HT1080 (cell line): ENCODE measurements at regions not wholly inside any gene's neighbourhood (a gene's known extent, or its start where the extent isn't known, plus 50 kb on each side); places are given as distances from the start of the nearest gene placed in this dataset.
"Not testable (repeated sequence)": the region's sequence is repeated elsewhere in the genome, so short reads cannot be mapped to it uniquely, and the experiment has no call there.

Experiments used
- DNase-seq: peaks from one replicate; pipeline ENCODE4 v3.0.0-alpha.2; 2015; ENCODE audit warnings: low read depth

DNA sequence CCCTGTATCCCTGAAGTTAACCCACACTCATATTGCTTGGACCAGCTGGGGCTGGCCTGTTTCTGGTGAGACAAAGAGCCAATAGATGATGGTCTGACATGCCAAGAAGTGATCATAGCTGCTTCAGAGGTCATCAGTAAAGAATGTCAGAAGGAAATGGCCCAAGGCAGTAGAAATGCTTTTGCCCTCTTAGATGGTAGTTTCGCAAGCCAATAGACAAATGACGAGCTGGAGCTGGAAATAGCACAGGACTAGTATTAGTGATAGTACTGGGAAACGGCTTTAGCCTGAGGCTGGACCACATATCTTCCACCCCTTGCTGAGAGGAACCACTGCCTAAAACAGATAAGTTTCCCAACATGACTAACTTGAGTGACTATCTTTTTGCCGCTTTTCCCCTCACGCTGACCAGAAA lies 176.1 kb upstream of the THBS1 start:
- peak; percentile 88 for DNase-seq

- DNase-seq = no peak
These were observed 174.4 kb upstream of the THBS1 start for GRCh38 chr15:39406485-39406884.

DNA sequence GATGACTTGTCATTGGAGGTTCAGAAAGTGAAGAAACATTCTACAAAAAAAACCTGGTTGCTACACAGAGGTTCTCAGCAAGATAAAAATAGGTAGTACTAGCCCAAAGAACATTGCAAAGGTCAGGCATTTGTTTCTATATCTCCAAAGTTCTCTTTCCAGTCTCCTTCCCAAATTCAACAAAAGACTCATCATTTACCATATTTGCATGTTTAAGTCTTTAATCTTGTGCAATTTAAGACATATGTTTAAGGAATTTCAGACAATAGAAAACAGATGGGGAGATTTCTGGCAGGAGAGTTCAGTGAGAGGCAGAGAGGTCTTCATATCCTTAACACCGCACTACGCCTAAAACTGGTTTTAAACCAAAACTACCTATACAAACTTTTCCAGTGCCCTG lies 173.8 kb upstream of the THBS1 start:
- no peak for DNase-seq

DNA sequence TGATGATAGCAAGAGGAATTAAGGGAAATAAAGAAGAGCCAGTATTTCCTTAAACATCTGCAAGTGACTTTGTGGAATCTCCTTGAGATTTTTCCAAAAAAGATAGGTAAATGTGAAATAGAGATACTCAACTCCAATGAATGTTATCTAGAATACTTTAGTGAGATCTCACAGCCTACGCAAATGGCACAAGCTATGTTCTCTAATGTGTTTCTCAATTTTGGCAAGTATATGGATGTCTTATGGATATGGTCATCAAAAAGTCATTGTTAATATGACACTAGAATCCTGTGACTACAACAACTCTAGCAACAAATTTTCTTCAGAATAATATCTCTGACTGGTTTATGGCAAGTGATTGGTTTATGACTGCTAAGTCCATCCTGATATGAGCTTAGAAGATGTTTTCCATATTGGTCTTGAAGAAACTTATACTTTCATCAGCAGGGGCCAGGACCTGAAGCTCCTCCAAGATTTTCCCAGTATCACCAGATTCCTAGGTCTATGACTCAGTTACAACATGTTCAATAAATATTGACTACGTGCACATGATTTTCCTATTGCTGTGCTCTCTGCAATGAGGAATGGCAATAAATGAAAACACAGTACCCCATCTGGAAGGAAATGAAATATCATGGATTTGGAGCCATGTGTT lies 170.9 kb upstream of the THBS1 start:
- no peak for DNase-seq

DNA sequence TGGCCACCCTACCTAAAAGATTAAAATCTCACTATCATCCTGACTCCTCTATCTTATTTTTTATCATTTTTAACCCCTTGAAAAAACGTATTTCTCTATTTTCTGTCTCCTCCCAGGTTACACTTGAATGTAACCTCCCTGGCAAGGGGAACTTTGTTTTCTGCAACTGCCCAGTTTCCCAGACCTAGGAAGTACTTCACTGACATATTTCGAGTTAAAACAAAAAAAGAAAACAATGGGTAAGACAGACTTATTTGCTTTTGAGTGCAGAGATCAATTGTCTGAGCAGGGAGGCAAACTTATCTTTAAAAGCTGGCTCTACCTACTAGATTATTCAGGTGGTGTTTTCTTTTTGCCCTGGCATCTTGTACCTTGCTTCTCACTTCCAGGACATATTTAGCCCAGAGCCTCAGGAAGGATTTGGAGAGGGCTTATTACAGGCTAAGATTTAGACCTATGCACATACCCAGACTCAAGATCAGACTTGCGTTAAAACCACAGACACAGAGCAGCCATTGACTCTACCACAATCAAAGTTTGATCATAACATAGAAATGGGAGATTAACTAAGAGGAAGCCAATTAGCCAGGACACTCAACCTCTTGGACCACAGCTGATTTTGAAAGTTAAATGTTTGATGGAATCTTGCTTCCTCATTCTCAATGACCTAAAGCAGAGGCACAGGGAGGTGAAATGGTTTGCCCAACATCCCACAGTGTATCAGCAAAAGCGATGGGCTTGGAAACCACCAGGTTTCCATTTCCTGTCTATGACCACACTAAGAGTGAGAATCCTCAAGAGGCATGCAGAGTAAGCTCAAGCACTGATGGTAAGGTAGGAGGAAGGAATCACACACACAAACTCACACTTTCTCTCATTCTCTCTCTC lies 169.5 kb upstream of the THBS1 start:
- peak; percentile 23 for DNase-seq

DNA sequence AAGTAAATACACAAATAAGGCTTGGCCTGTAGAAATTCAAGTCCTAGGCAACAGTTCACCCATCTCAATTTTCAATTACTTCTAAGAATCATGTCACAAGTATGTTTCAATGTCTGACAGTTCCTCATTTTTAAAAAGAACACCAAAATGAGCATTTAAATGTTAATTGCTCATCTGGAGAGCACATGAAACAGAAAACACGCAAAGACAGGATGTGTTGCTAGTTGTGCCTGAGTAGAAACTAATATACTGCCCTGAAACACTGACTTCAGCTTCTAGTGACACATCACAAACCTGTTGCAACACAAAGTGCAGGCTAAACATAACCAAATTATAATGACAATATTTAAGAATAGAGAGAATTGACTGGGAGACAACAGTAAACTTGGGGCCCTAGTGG lies 167.3 kb upstream of the THBS1 start:
- DNase-seq = no peak

DNA sequence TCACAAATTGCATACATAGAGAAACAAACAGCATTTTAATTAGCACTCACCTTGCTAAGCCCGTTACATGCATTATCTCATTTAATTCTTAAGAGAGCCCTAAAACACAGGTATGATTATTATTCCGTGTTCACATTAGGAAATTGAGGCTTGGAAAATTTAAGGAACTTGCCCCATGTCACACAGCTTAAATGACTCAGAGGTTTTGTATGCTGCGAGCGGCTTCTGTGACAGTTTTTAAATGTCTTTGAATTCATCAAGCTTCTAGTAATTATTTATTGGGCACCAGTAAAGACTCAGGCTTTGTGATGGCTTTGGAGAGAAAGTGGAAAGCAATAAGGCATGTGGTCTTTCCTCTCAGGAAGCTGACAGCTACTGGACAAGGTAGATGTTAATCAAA lies 166.7 kb upstream of the THBS1 start:
- DNase-seq = no peak

GRCh38 chr15:39415634-39416033 lies 165.2 kb upstream of the THBS1 start:
- DNase-seq = no peak

DNA sequence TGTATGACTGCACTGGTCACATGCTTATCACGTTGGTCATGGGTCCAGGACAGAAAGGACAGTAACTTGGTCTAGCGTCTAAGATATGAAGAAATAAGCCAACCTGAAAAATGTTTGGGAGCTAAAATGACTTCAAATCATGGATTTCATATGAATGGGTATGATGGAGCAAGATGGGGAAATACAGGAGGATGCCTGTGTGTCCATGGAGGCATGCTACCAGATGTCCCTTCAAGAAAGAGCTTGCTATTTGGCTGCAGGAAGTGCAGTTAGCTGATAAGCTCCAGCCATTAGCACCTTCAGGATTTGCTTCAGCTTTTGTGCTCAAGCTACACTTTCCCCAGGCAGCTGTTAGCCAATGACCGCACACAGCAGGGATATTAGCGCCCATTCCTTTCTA lies 164.6 kb upstream of the THBS1 start:
- no peak for DNase-seq

- no peak for DNase-seq
These were observed 163.3 kb upstream of the THBS1 start for GRCh38 chr15:39417366-39418134.

GRCh38 chr15:39419651-39420050 lies 161.2 kb upstream of the THBS1 start:
- no peak for DNase-seq

DNA sequence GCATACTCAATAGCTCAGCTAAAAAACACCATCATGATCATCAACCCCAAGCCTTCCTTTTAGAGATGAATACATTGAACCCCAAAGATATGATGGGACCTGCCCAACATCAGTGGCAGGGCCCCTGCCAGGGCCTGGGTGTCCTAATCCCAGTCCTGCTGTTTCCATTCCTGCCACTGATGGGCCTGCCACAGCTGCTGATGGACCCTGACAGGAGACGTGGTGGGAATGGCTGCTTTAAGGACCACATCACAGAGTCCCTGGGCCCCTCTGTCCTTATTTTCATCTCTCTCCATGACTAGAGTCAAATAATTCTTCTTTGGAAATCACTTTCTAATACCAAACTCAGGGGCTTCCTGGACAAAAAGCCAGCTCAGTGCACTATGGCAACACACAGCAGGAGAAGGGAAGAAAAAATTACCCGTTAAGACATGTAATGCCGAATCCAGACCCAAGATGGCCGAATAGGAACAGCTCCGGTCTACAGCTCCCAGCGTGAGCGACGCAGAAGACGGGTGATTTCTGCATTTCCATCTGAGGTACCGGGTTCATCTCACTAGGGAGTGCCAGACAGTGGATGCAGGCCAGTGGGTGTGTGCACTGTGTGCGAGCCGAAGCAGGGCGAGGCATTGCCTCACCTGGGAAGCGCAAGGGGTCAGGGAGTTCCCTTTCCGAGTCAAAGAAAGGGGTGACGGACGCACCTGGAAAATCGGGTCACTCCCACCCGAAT lies 160.6 kb upstream of the THBS1 start:
- not testable (repeated sequence) for DNase-seq

- not testable (repeated sequence) for DNase-seq
These were observed 160.1 kb upstream of the THBS1 start for GRCh38 chr15:39420853-39421192.

GRCh38 chr15:39426552-39427532 lies 154.0 kb upstream of the THBS1 start:
- peak; percentile 98 for DNase-seq

GRCh38 chr15:39427705-39428104 lies 153.2 kb upstream of the THBS1 start:
- no peak for DNase-seq

GRCh38 chr15:39429898-39430357 lies 151.0 kb upstream of the THBS1 start:
- peak; percentile 77 for DNase-seq

- no peak for DNase-seq
These were observed 150.5 kb upstream of the THBS1 start for GRCh38 chr15:39430389-39430788.

- DNase-seq = no peak
These were observed 149.5 kb upstream of the THBS1 start for GRCh38 chr15:39431376-39431775.

DNA sequence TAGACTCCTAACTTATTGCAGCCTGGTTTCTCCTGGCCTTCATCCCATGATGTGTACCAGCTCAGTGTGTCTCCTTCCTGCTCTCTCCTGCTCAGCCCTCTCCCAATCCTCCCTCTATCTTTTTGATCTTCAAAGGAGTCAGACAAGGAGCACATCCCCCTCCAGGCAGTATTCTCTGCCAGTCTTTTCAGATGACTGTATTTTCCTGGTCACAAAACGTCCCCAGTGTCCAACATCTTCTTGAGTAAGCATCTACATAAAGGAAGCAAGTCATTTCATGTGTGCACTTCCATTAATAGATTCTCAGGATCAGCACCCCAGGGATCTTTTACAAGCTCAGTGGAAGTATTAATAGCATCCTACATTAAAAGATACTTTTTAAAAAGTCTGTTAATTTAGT lies 148.9 kb upstream of the THBS1 start:
- no peak for DNase-seq

DNA sequence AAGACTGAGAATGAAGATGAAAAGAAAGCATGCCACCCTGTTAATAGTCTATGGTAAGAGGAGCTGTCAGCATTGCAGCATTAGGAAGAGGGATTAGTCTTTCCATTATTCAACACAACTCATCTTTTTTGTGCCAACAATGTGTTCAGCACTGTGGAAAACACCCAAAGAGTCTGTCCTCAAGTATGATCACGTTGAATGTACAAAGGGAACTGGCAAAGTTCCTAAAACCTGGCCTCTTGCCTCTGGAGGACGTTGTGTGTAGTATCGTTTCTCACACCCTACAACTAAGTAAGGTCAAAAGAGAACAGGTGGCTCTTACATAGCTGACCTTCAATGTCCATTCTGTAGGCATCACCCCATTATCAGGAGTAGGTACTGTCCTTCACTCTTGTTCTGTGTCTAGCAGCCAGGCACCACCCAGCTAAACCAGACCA lies 147.9 kb upstream of the THBS1 start:
- DNase-seq = no peak
